H9 (cell line): ENCODE measurements at regions not wholly inside any gene's neighbourhood (a gene's known extent, or its start where the extent isn't known, plus 50 kb on each side); places are given as distances from the start of the nearest gene placed in this dataset.

Source experiments
- DNase-seq: peaks from one replicate; pipeline ENCODE4 v3.0.0-alpha.2; 2017
- H2AFZ ChIP-seq: one replicate; pipeline ENCODE4 v1.6.1; 2013; ENCODE audit warnings: mild to moderate bottlenecking, low read length, control low read depth, moderate library complexity
- H2AK5ac ChIP-seq: 2 replicates; pipeline ENCODE4 v1.6.1; 2013; ENCODE audit warnings: low read length, control low read depth, mixed read lengths; ENCODE audit not compliant: insufficient read length
- H2BK120ac ChIP-seq: one replicate; pipeline ENCODE4 v1.6.1; 2013; ENCODE audit warnings: low read depth, mild to moderate bottlenecking, low read length, control low read depth, inconsistent platforms; ENCODE audit not compliant: poor library complexity, severe bottlenecking
- H2BK12ac ChIP-seq: 2 replicates; pipeline ENCODE4 v1.6.1; 2013; ENCODE audit warnings: low read length, control low read depth, mixed read lengths, low read depth; ENCODE audit not compliant: insufficient read length
- H2BK15ac ChIP-seq: 2 replicates; pipeline ENCODE4 v1.6.1; 2013; ENCODE audit warnings: low read depth, low read length, control low read depth
- H2BK20ac ChIP-seq: one replicate; pipeline ENCODE4 v1.6.1; 2013; ENCODE audit warnings: low read depth, mild to moderate bottlenecking, low read length, control low read depth, inconsistent platforms; ENCODE audit not compliant: poor library complexity, severe bottlenecking
- H2BK5ac ChIP-seq: 2 replicates; pipeline ENCODE4 v1.6.1; 2013; ENCODE audit warnings: low read length, control low read depth, mixed read lengths; ENCODE audit not compliant: insufficient read length
- H3K14ac ChIP-seq: 2 replicates; pipeline ENCODE4 v1.6.1; 2013; ENCODE audit warnings: low read length, control low read depth; ENCODE audit not compliant: insufficient read depth
- H3K18ac ChIP-seq: 2 replicates; pipeline ENCODE4 v1.6.1; 2013; ENCODE audit warnings: low read depth, mild to moderate bottlenecking, mixed read lengths, low read length, control low read depth; ENCODE audit not compliant: insufficient read length
- H3K23ac ChIP-seq: 2 replicates; pipeline ENCODE4 v1.6.1; 2013; ENCODE audit warnings: low read length, control low read depth, mixed read lengths, low read depth; ENCODE audit not compliant: insufficient read length
- H3K23me2 ChIP-seq: 2 replicates; pipeline ENCODE4 v1.6.1; 2013; ENCODE audit warnings: low read depth, mild to moderate bottlenecking, mixed read lengths, low read length, control low read depth; ENCODE audit not compliant: insufficient read length, poor library complexity, severe bottlenecking
- H3K27ac ChIP-seq: 2 replicates; pipeline ENCODE4 v1.5.1; 2013; ENCODE audit warnings: low read length, control low read depth, mixed read lengths, low read depth; ENCODE audit not compliant: insufficient read length
- H3K27me3 ChIP-seq: 2 replicates; pipeline ENCODE4 v1.6.1; 2013; ENCODE audit warnings: low read length, control low read depth, inconsistent platforms; ENCODE audit not compliant: insufficient read depth
- H3K4ac ChIP-seq: 2 replicates; pipeline ENCODE4 v1.6.1; 2013; ENCODE audit warnings: low read depth, mild to moderate bottlenecking, control low read depth, inconsistent platforms, low read length, moderate library complexity
- H3K4me1 ChIP-seq: 2 replicates; pipeline ENCODE4 v1.6.1; 2013; ENCODE audit warnings: low read length, control low read depth, inconsistent platforms; ENCODE audit not compliant: insufficient read depth
- H3K4me2 ChIP-seq: 2 replicates; pipeline ENCODE4 v1.6.1; 2013; ENCODE audit warnings: low read length, control low read depth, mixed read lengths; ENCODE audit not compliant: insufficient read length, insufficient read depth
- H3K56ac ChIP-seq: 2 replicates; pipeline ENCODE4 v1.6.1; 2013; ENCODE audit warnings: low read depth, mild to moderate bottlenecking, mixed read lengths, low read length, control low read depth; ENCODE audit not compliant: insufficient read length
- H3K79me1 ChIP-seq: 2 replicates; pipeline ENCODE4 v1.6.1; 2013; ENCODE audit warnings: low read depth, mild to moderate bottlenecking, moderate library complexity, low read length, control low read depth, inconsistent platforms; ENCODE audit not compliant: insufficient read depth, poor library complexity, severe bottlenecking
- H3K79me2 ChIP-seq: 2 replicates; pipeline ENCODE4 v1.6.1; 2013; ENCODE audit warnings: low read length, control low read depth, inconsistent platforms; ENCODE audit not compliant: insufficient read depth
- H3K9ac ChIP-seq: 2 replicates; pipeline ENCODE4 v1.6.1; 2013; ENCODE audit warnings: low read length, control low read depth, mixed read lengths; ENCODE audit not compliant: insufficient read length; ENCODE audit errors: extremely low read depth
- H3K9me3 ChIP-seq: one replicate; pipeline ENCODE4 v1.6.1; 2013; ENCODE audit warnings: low read depth, low read length, inconsistent platforms; ENCODE audit not compliant: control insufficient read depth
- H3T11ph ChIP-seq: one replicate; pipeline ENCODE4 v1.6.1; 2013; ENCODE audit warnings: mild to moderate bottlenecking, low read length, control low read depth, inconsistent platforms
- H4K20me1 ChIP-seq: one replicate; pipeline ENCODE4 v1.6.1; 2013; ENCODE audit not compliant: control insufficient read depth, insufficient read length, insufficient read depth
- H4K5ac ChIP-seq: 2 replicates; pipeline ENCODE4 v1.6.1; 2013; ENCODE audit warnings: low read depth, mild to moderate bottlenecking, mixed read lengths, low read length, control low read depth; ENCODE audit not compliant: insufficient read length
- H4K8ac ChIP-seq: replicated peaks from 2 replicates; pipeline ENCODE4 v1.6.1; 2013; ENCODE audit warnings: low read length, control low read depth, mixed read lengths, low read depth; ENCODE audit not compliant: insufficient read length
- H4K91ac ChIP-seq: 2 replicates; pipeline ENCODE4 v1.6.1; 2013; ENCODE audit warnings: low read depth, mild to moderate bottlenecking, moderate library complexity, mixed read lengths, low read length, control low read depth; ENCODE audit not compliant: insufficient read length
- H3K27ac Mint-ChIP-seq, 3 experiments: 2 replicates in 2 of 3; 3 replicates in 1 of 3; pipeline ENCODE4 v1.8.0; 2020 to 2021; ENCODE audit warnings: mixed read lengths in 3 of 3, mild to moderate bottlenecking in 1 of 3, moderate library complexity in 1 of 3
- H3K27me3 Mint-ChIP-seq: 2 replicates; pipeline ENCODE4 v1.8.0; 2021; ENCODE audit warnings: low read depth, mild to moderate bottlenecking, moderate library complexity, mixed read lengths
- H3K36me3 Mint-ChIP-seq, 3 experiments: 2 replicates in 2 of 3; 3 replicates in 1 of 3; pipeline ENCODE4 v1.8.0; 2020 to 2021; ENCODE audit warnings: low read depth in 3 of 3, mixed read lengths in 3 of 3; ENCODE audit not compliant: insufficient read depth in 1 of 3
- H3K4me1 Mint-ChIP-seq, 2 experiments: 2 replicates each; pipeline ENCODE4 v1.8.0; 2020; ENCODE audit warnings: mixed read lengths in 2 of 2
- H3K4me3 Mint-ChIP-seq, 2 experiments: 2 replicates in 1 of 2; 3 replicates in 1 of 2; pipeline ENCODE4 v1.8.0; 2020 to 2021; ENCODE audit warnings: mild to moderate bottlenecking in 2 of 2, mixed read lengths in 2 of 2, moderate library complexity in 1 of 2
- H3K9me3 Mint-ChIP-seq, 2 experiments: 2 replicates in 1 of 2; 3 replicates in 1 of 2; pipeline ENCODE4 v1.8.0; 2020; ENCODE audit warnings: mild to moderate bottlenecking in 2 of 2, mixed read lengths in 2 of 2, moderate library complexity in 1 of 2
- CTCF ChIP-seq: fragments of 200-600 bp; sonication (generic); conservative IDR thresholded peaks from 3 replicates; pipeline ENCODE4 v1.8.0; 2021; ENCODE audit warnings: antibody characterized with exemption, mild to moderate bottlenecking
- WGBS: extraction: QIAGEN DNeasy Blood & Tissue Kit; methylation state at CpG from one replicate; pipeline ENCODE4 v1.1.7; 2013; ENCODE audit warnings: missing lambda C conversion rate, low lambda C conversion rate, mixed read lengths; ENCODE audit not compliant: insufficient read length; ENCODE audit errors: extremely low coverage; 5-methylcytosine and 5-hydroxymethylcytosine counted together

GRCh38 chr18:45201029-45201428 lies 414.2 kb upstream of the SLC14A2 start:
- no peak overlapping the region for H2AFZ ChIP-seq
- no peak overlapping the region for H2BK5ac ChIP-seq
- H2BK15ac ChIP-seq: no peak overlapping the region
- H3K9me3 Mint-ChIP-seq: 0 out of 5 replicates have a peak, but pooled peaks cover 0 to 2% of the 10 kb centered on the region in 2 experiments
- no peak for TF ChIP-seq CTCF
- no peaks in the 10 kb centered on the region for H3K9me3 ChIP-seq
- no peak overlapping the region for H3K14ac ChIP-seq
- no peaks in the 10 kb centered on the region for H3K23me2 ChIP-seq
- no peak overlapping the region for H3K4me2 ChIP-seq
- no peak overlapping the region for H2BK20ac ChIP-seq
- H3K4ac ChIP-seq: no peak overlapping the region
- H3K9ac ChIP-seq: no peak overlapping the region
- H4K20me1 ChIP-seq: no peaks in the 10 kb centered on the region
- H3K79me1 ChIP-seq: no peaks in the 10 kb centered on the region
- no peaks in the 10 kb centered on the region for H3K27me3 ChIP-seq
- no peak overlapping the region for H2BK120ac ChIP-seq
- H3K27ac Mint-ChIP-seq: no peak overlapping the region
- no peak overlapping the region for H3K23ac ChIP-seq
- H3K27me3 Mint-ChIP-seq: no peaks in the 10 kb centered on the region
- no peaks in the 10 kb centered on the region for H3K4me1 Mint-ChIP-seq
- H2AK5ac ChIP-seq: no peak overlapping the region
- H3K27ac ChIP-seq: no peak overlapping the region
- H4K91ac ChIP-seq: no peak overlapping the region
- no peak for DNase-seq
- H3K4me1 ChIP-seq: no peaks in the 10 kb centered on the region
- H3K79me2 ChIP-seq: no peaks in the 10 kb centered on the region
- H3K36me3 Mint-ChIP-seq: no peaks in the 10 kb centered on the region
- no peak overlapping the region for H3T11ph ChIP-seq
- no peak overlapping the region for H3K56ac ChIP-seq
- no peak overlapping the region for H4K8ac ChIP-seq
- H4K5ac ChIP-seq: no peak overlapping the region
- H2BK12ac ChIP-seq: no peak overlapping the region
- no peak overlapping the region for H3K18ac ChIP-seq
- no CpG with 5 or more reads among the region's 2 CpGs for WGBS
- no peak overlapping the region for H3K4me3 Mint-ChIP-seq
